Caco-2 (cell line): ENCODE measurements at regions not wholly inside any gene's neighbourhood (a gene's known extent, or its start where the extent isn't known, plus 50 kb on each side); places are given as distances from the start of the nearest gene placed in this dataset.

Source experiments
- BruUV-seq: library from RNA; stranded (reverse); fragments of 400-500 nt; replicated peaks from 2 replicates; lab custom pipeline; 2021; lab: Mats Ljungman, UMichigan
- CTCF ChIA-PET: fragments of 300-600 bp; sonication (Branson Sonifier 250); formaldehyde crosslinking; loops from one replicate; lab custom pipeline; 2022; ENCODE audit warnings: antibody characterized with exemption; lab: Charles Lee
- POLR2A ChIA-PET: fragments of 300-600 bp; sonication (Branson Sonifier 250); formaldehyde crosslinking; loops from one replicate; lab custom pipeline; 2022; ENCODE audit warnings: antibody characterized with exemption; lab: Charles Lee
- DNase-seq, 2 experiments: peaks; one replicate each; pipeline versions ENCODE4 v3.0.0 to v3.0.0-alpha.2; 2020 to 2022
- H3K27me3 ChIP-seq: replicated peaks from 2 replicates; pipeline ENCODE4 v1.6.0; 2011; ENCODE audit warnings: low read length; ENCODE audit not compliant: control insufficient read depth, insufficient read depth
- H3K36me3 ChIP-seq: 2 replicates; pipeline ENCODE4 v1.5.1; 2011; ENCODE audit warnings: low read length; ENCODE audit not compliant: control insufficient read depth, insufficient read depth
- H3K4me1 ChIP-seq: fragments of 250-450 bp; sonication (Bioruptor Pico); 2 replicates; pipeline ENCODE4 v1.5.1; 2020; ENCODE audit warnings: mild to moderate bottlenecking
- H3K4me3 ChIP-seq: 2 replicates; pipeline ENCODE4 v1.5.1; 2011; ENCODE audit warnings: low read depth, mild to moderate bottlenecking, control low read depth, low read length
- H3K9me3 ChIP-seq: fragments of 250-450 bp; sonication (Bioruptor Pico); 2 replicates; pipeline ENCODE4 v1.5.1; 2020; ENCODE audit warnings: mild to moderate bottlenecking, moderate library complexity
- H3K27ac Mint-ChIP-seq: one replicate; pipeline ENCODE4 v1.8.0; 2022; ENCODE audit warnings: mixed read lengths; ENCODE audit not compliant: unreplicated experiment
- H3K27me3 Mint-ChIP-seq: one replicate; pipeline ENCODE4 v1.8.0; 2022; ENCODE audit warnings: mixed read lengths; ENCODE audit not compliant: insufficient read depth, unreplicated experiment
- H3K36me3 Mint-ChIP-seq: one replicate; pipeline ENCODE4 v1.8.0; 2022; ENCODE audit warnings: mild to moderate bottlenecking, mixed read lengths; ENCODE audit not compliant: insufficient read depth, unreplicated experiment
- H3K4me1 Mint-ChIP-seq: one replicate; pipeline ENCODE4 v1.8.0; 2022; ENCODE audit warnings: low read depth, mixed read lengths; ENCODE audit not compliant: unreplicated experiment
- H3K4me3 Mint-ChIP-seq: one replicate; pipeline ENCODE4 v1.8.0; 2022; ENCODE audit warnings: mild to moderate bottlenecking, moderate library complexity, mixed read lengths; ENCODE audit not compliant: unreplicated experiment
- H3K9me3 Mint-ChIP-seq: one replicate; pipeline ENCODE4 v1.8.0; 2022; ENCODE audit warnings: mixed read lengths; ENCODE audit not compliant: unreplicated experiment
- CTCF ChIP-seq, 2 experiments: fragments of 200-600 bp in 1 of 2; IDR thresholded peaks; 1 replicate in 1 of 2; 2 replicates in 1 of 2; pipeline versions ENCODE4 v1.5.1 to v1.8.0; 2011 to 2022; ENCODE audit warnings: antibody characterized with exemption in 1 of 2, control low read depth in 1 of 2, inconsistent platforms in 1 of 2, low read depth in 1 of 2, low read length in 1 of 2, mild to moderate bottlenecking in 1 of 2, moderate library complexity in 1 of 2; ENCODE audit not compliant: insufficient read depth in 1 of 2, severe bottlenecking in 1 of 2, unreplicated experiment in 1 of 2
- intact Hi-C: fragments of 100-400 bp; cut with micrococcal nuclease; formaldehyde crosslinking; loops from one replicate; pipeline ENCODE4 v1.10.0; 2022; ENCODE audit not compliant: unreplicated experiment

- no peak for TF ChIP-seq CTCF (IDR thresholded peaks at IDR 0.05; ENCODE audit: insufficient read depth in 1 of 2, low read depth in 1 of 2, low read length in 1 of 2, severe bottlenecking in 1 of 2, unreplicated experiment in 1 of 2)
- H3K27ac Mint-ChIP-seq = no peak overlapping the region
- peaks cover 4% of the 10 kb centered on the region; the same call in 1 of the 2 replicates for H3K4me1 ChIP-seq
- no peak for DNase-seq
- H3K4me1 Mint-ChIP-seq = no peaks in the 10 kb centered on the region
- H3K27me3 ChIP-seq = no peaks in the 10 kb centered on the region
- no peaks in the 10 kb centered on the region; the same call in 1 of the 2 replicates for H3K9me3 ChIP-seq
- CTCF ChIA-PET = no interaction called here
- BruUV-seq = no TSS peak
- no peaks in the 10 kb centered on the region for H3K36me3 ChIP-seq
- no peak overlapping the region for H3K4me3 ChIP-seq
- H3K9me3 Mint-ChIP-seq = no peaks in the 10 kb centered on the region
- no peaks in the 10 kb centered on the region for H3K36me3 Mint-ChIP-seq
- intact Hi-C loops = no loop called here
- H3K27me3 Mint-ChIP-seq = no peaks in the 10 kb centered on the region
- no peak overlapping the region for H3K4me3 Mint-ChIP-seq
- POLR2A ChIA-PET = no interaction called here
Observed at GRCh38 chr1:234689236-234689635, 79.3 kb upstream of the IRF2BP2 start.

GRCh38 chr1:234687011-234687410 is 77.0 kb upstream of the IRF2BP2 start:
- no peaks in the 10 kb centered on the region for H3K36me3 ChIP-seq
- H3K4me3 Mint-ChIP-seq = no peak overlapping the region
- no peak overlapping the region for H3K4me3 ChIP-seq
- H3K9me3 Mint-ChIP-seq = no peaks in the 10 kb centered on the region
- no peaks in the 10 kb centered on the region; the same call in 1 of the 2 replicates for H3K9me3 ChIP-seq
- intact Hi-C loops = no loop called here
- peaks cover 5% of the 10 kb centered on the region; the same call in 1 of the 2 replicates for H3K4me1 ChIP-seq
- no peak for TF ChIP-seq CTCF (IDR thresholded peaks at IDR 0.05; ENCODE audit: insufficient read depth in 1 of 2, low read depth in 1 of 2, low read length in 1 of 2, severe bottlenecking in 1 of 2, unreplicated experiment in 1 of 2)
- no peak overlapping the region for H3K27ac Mint-ChIP-seq
- no TSS peak for BruUV-seq
- H3K4me1 Mint-ChIP-seq = no peaks in the 10 kb centered on the region
- ChIA-PET POLR2A (no interaction called here), CTCF (no interaction called here)
- no peaks in the 10 kb centered on the region for H3K27me3 ChIP-seq
- no peak for DNase-seq
- H3K36me3 Mint-ChIP-seq = no peaks in the 10 kb centered on the region
- H3K27me3 Mint-ChIP-seq = no peaks in the 10 kb centered on the region

- DNase-seq = no peak
- Mint-ChIP-seq H3K36me3 (no peaks in the 10 kb centered on the region), H3K9me3 (no peaks in the 10 kb centered on the region), H3K4me3 (no peak overlapping the region), H3K4me1 (no peaks in the 10 kb centered on the region), H3K27me3 (no peaks in the 10 kb centered on the region), H3K27ac (no peak overlapping the region)
- H3K9me3 ChIP-seq = no peaks in the 10 kb centered on the region; the same call in 1 of the 2 replicates
- peaks cover 5% of the 10 kb centered on the region; the same call in 1 of the 2 replicates for H3K4me1 ChIP-seq
- H3K36me3 ChIP-seq = no peaks in the 10 kb centered on the region
- H3K4me3 ChIP-seq = no peak overlapping the region
- no peak for TF ChIP-seq CTCF (IDR thresholded peaks at IDR 0.05; ENCODE audit: insufficient read depth in 1 of 2, low read depth in 1 of 2, low read length in 1 of 2, severe bottlenecking in 1 of 2, unreplicated experiment in 1 of 2)
- ChIA-PET POLR2A (no interaction called here), CTCF (no interaction called here)
- no TSS peak for BruUV-seq
- intact Hi-C loops = no loop called here
- H3K27me3 ChIP-seq = no peaks in the 10 kb centered on the region
Observed at GRCh38 chr1:234686035-234686434, 76.1 kb upstream of the IRF2BP2 start.
